BLaER1 treated with 17β-estradiol and CSF1 and Interleukin-3, amounts not matched to agents 10 nM and 100 nM (cell line): ENCODE measurements at regions not wholly inside any gene's neighbourhood (a gene's known extent, or its start where the extent isn't known, plus 50 kb on each side); places are given as distances from the start of the nearest gene placed in this dataset.
"Not testable (repeated sequence)": the region's sequence is repeated elsewhere in the genome, so short reads cannot be mapped to it uniquely, and the experiment has no call there.

Experiments used
- H3K27ac ChIP-seq, 11 experiments: shearing (Covaris generic); formaldehyde crosslinking; 2 replicates each; pipeline ENCODE4 v1.8.1; 2022
- H3K27me3 ChIP-seq, 11 experiments: shearing (Covaris generic); formaldehyde crosslinking; 2 replicates each; pipeline ENCODE4 v1.8.1; 2022
- H3K36me3 ChIP-seq, 11 experiments: shearing (Covaris generic); formaldehyde crosslinking; 2 replicates each; pipeline ENCODE4 v1.8.1; 2022
- H3K4me1 ChIP-seq, 10 experiments: shearing (Covaris generic); formaldehyde crosslinking; 2 replicates each; pipeline ENCODE4 v1.8.1; 2022
- H3K4me2 ChIP-seq, 11 experiments: shearing (Covaris generic); formaldehyde crosslinking; 2 replicates each; pipeline ENCODE4 v1.8.1; 2022
- H3K4me3 ChIP-seq, 10 experiments: shearing (Covaris generic); formaldehyde crosslinking; 2 replicates each; pipeline ENCODE4 v1.8.1; 2022
- H3K9ac ChIP-seq, 11 experiments: shearing (Covaris generic); formaldehyde crosslinking; 2 replicates each; pipeline ENCODE4 v1.8.1; 2022
- H3K9me3 ChIP-seq, 11 experiments: shearing (Covaris generic); formaldehyde crosslinking; replicated peaks in 1 of 11; 2 replicates each; pipeline ENCODE4 v1.8.1; 2022
- H4K20me1 ChIP-seq, 11 experiments: shearing (Covaris generic); formaldehyde crosslinking; 2 replicates each; pipeline ENCODE4 v1.8.1; 2022
- Cebpa-rat ChIP-seq, 11 experiments: shearing (Covaris generic); IDR thresholded peaks; 2 replicates each; pipeline ENCODE4 v1.8.1; 2022

DNA sequence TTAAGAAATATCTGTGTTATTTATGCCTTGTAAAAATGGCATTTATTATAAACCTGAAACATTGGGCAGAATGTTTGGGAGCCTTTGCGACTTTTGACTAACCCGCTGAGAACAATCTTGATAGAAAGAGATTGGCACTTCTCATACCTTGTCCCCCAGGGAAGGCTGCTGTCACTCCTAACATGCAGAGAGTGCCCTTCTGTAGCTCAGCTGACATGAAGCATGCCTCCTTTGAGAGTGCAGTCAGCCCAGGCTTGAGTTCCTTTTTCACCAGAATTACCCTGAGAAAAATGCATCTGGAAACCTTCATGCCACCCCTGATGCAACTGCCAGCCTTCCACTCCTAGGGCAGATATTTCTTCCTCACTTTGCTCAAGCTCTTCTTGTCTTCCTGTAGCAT is 569.2 kb upstream of the ARPP21 start:
- H3K9me3 ChIP-seq = no peaks in the 10 kb centered on the region
- no peaks in the 10 kb centered on the region for H3K4me1 ChIP-seq
- no peaks in the 10 kb centered on the region for H3K36me3 ChIP-seq
- H3K4me2 ChIP-seq = no peak overlapping the region
- H3K27ac ChIP-seq = no peak overlapping the region
- no peak for TF ChIP-seq Cebpa-rat (IDR thresholded peaks at IDR 0.05)
- no peak overlapping the region for H3K4me3 ChIP-seq
- H3K27me3 ChIP-seq = no peaks in the 10 kb centered on the region
- no peak overlapping the region for H3K9ac ChIP-seq
- H4K20me1 ChIP-seq = no peaks in the 10 kb centered on the region

DNA sequence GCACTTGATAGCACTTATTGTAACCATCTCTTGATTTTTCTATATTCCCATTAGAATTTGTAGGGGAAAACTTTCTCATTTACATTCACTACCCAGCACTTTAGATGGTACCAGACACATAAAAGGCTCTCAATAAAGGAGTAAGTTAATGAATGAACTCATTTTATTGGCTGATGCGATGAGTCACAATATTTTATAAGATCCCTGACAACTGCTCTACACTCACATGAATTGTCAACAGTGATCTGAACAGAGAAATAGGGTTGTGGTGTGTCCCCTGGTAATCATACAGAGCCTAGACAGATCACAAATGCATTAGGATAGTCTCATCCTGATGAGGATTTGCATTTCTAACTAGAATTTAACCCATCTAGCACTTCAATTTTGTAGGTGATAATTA is 567.6 kb upstream of the ARPP21 start:
- no peaks in the 10 kb centered on the region for H4K20me1 ChIP-seq
- no peak overlapping the region for H3K4me2 ChIP-seq
- no peaks in the 10 kb centered on the region for H3K27me3 ChIP-seq
- no peaks in the 10 kb centered on the region for H3K36me3 ChIP-seq
- H3K4me1 ChIP-seq = no peaks in the 10 kb centered on the region
- no peak for TF ChIP-seq Cebpa-rat (IDR thresholded peaks at IDR 0.05)
- no peak overlapping the region for H3K4me3 ChIP-seq
- no peak overlapping the region for H3K9ac ChIP-seq
- no peaks in the 10 kb centered on the region for H3K9me3 ChIP-seq
- H3K27ac ChIP-seq = no peak overlapping the region

DNA sequence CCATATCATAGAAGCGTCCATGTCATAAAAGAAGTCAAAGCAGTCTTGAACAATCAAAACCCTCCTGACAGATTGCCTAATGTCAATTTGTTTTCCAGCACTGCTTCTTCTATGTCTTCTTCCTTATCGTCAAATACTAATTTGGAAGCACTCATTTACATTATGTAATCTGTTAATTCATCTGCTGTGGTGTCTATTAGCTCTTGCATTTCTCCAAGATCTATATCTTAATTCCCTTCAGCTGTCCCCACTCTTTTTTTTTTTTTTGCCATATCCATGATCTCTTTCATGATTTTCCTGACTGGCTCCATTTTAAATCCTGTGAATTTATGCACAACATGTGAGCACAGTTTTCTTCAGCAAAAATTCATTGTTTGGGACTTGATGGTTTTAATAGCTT is 560.5 kb upstream of the ARPP21 start:
- H3K4me2 ChIP-seq = no peak overlapping the region
- no peak overlapping the region for H3K9ac ChIP-seq
- no peak overlapping the region for H3K4me3 ChIP-seq
- TF ChIP-seq Cebpa-rat (IDR thresholded peaks at IDR 0.05) = no peak
- no peaks in the 10 kb centered on the region for H3K4me1 ChIP-seq
- no peaks in the 10 kb centered on the region for H3K27me3 ChIP-seq
- H3K36me3 ChIP-seq = no peaks in the 10 kb centered on the region
- no peak overlapping the region for H3K27ac ChIP-seq
- H4K20me1 ChIP-seq = no peaks in the 10 kb centered on the region
- H3K9me3 ChIP-seq = no peaks in the 10 kb centered on the region

DNA sequence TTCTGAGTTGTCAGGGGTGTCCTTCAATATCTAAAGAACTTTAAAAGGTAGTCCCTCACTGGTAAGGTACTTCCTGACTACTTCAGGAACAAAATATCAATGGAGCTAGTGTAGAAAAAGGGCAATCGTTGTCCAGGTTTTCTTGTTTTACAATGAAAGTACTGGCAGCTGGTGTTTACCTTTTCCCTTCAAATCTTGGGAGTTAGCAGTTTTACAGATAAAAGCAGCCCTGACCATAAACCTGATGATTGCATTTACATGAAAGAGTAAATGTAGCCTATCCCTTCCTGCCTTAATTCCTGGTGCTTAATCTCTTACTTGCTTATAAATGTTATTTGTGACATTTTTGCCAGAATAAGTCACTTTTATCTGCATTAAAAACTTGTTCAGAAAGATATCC is 559.9 kb upstream of the ARPP21 start:
- no peaks in the 10 kb centered on the region for H3K36me3 ChIP-seq
- H3K27ac ChIP-seq = no peak overlapping the region
- H3K27me3 ChIP-seq = no peaks in the 10 kb centered on the region
- no peaks in the 10 kb centered on the region for H4K20me1 ChIP-seq
- no peak overlapping the region for H3K4me2 ChIP-seq
- H3K4me1 ChIP-seq = no peaks in the 10 kb centered on the region
- no peak overlapping the region for H3K9ac ChIP-seq
- TF ChIP-seq Cebpa-rat (IDR thresholded peaks at IDR 0.05) = no peak
- H3K4me3 ChIP-seq = no peak overlapping the region
- H3K9me3 ChIP-seq = no peaks in the 10 kb centered on the region

DNA sequence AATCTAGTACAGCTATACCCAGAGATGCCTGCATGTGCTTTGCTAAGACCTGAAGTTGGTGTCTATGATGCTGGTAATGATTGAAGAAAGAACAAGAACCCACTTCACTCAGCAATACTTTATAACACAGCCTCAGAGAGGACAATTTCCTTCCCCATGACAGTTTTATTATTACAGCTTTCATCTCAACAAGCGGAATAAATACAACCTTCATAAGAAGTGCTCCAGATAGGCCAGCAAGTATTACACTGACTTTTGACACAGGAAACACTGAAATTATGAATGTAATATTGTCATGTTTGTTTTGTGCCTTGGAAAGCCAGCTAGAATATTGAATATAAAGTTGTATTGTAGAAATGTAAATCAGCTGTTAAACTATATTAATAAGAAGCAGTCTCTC is 557.4 kb upstream of the ARPP21 start:
- H3K4me3 ChIP-seq = no peak overlapping the region
- no peaks in the 10 kb centered on the region for H3K27me3 ChIP-seq
- H3K4me1 ChIP-seq = no peaks in the 10 kb centered on the region
- no peaks in the 10 kb centered on the region for H4K20me1 ChIP-seq
- H3K9me3 ChIP-seq = no peaks in the 10 kb centered on the region
- H3K4me2 ChIP-seq = no peak overlapping the region
- TF ChIP-seq Cebpa-rat (IDR thresholded peaks at IDR 0.05) = no peak
- H3K9ac ChIP-seq = no peak overlapping the region
- no peak overlapping the region for H3K27ac ChIP-seq
- no peaks in the 10 kb centered on the region for H3K36me3 ChIP-seq

DNA sequence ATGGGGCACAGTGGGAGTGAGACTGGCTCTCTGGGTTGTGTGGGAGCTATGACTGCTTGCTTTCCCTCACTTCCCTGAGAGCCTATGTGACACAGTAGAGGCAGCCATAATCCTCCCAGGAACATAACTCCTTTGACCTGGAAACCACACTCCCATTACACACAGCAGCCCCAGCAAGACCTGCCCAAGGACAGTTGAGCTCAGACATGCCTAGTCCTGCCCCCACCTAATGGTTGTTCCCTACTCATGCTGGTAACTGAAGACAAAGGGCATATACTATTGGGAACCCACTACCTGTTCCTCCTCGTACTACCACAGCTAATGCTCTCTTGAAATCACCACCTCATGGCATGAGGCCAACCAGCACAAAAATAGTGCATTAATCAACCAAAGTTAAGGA is 550.4 kb upstream of the ARPP21 start:
- no peak overlapping the region for H3K27ac ChIP-seq
- H3K36me3 ChIP-seq = no peaks in the 10 kb centered on the region
- H4K20me1 ChIP-seq = no peaks in the 10 kb centered on the region
- H3K27me3 ChIP-seq = no peaks in the 10 kb centered on the region
- no peaks in the 10 kb centered on the region for H3K4me1 ChIP-seq
- no peak overlapping the region for H3K9ac ChIP-seq
- H3K4me2 ChIP-seq = no peak overlapping the region
- no peak overlapping the region for H3K4me3 ChIP-seq
- no peak for TF ChIP-seq Cebpa-rat (IDR thresholded peaks at IDR 0.05)
- peaks cover 0 to 12% (median 0%) of the 10 kb centered on the region in 11 experiments; a peak in 3 of 22 replicates for H3K9me3 ChIP-seq

DNA sequence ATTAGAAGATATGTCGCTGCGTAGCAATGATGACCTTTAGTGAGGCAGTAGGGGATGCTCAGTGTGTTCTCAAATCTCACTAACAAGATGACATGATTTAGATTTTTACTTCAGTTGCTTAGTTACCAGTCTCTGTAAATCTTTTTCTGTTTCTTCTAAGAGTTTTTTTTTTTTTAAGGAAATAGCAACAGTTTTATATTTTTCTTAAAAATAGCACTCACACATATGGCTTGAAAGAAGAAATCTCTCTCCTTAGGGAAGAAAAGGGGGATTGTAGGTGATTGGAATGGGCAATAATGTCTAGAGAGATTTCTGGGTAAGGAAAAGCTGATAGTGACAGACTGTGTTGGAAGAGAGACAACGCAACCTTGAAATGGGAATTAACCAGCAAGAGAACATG is 524.6 kb upstream of the ARPP21 start:
- H3K36me3 ChIP-seq = no peaks in the 10 kb centered on the region
- H3K4me1 ChIP-seq = no peaks in the 10 kb centered on the region
- H3K9me3 ChIP-seq = no peaks in the 10 kb centered on the region
- no peak overlapping the region for H3K9ac ChIP-seq
- H4K20me1 ChIP-seq = no peaks in the 10 kb centered on the region
- H3K27ac ChIP-seq = no peak overlapping the region
- no peak for TF ChIP-seq Cebpa-rat (IDR thresholded peaks at IDR 0.05)
- no peak overlapping the region for H3K4me3 ChIP-seq
- no peak overlapping the region for H3K4me2 ChIP-seq
- H3K27me3 ChIP-seq = no peaks in the 10 kb centered on the region

DNA sequence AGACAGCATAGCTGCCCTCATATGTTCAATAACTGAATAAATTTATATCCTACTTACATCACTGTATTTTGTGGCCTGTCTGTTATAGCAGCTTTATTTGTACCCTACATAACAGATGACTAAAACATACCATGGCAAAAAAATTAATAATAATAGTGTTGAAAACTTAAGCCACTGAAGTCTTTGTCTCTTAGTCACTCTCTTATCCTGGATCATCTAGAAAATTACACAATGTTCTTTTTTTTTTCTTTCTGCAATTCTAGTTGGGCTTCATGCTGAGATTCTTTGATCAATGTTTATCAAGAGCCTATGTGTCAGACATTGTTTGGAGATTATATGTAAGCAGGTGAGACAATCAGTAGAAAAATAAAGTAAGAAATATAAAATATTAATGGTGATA is 519.3 kb upstream of the ARPP21 start:
- no peaks in the 10 kb centered on the region for H4K20me1 ChIP-seq
- H3K9ac ChIP-seq = no peak overlapping the region
- H3K27me3 ChIP-seq = no peaks in the 10 kb centered on the region
- H3K36me3 ChIP-seq = no peaks in the 10 kb centered on the region
- H3K4me3 ChIP-seq = no peak overlapping the region
- no peaks in the 10 kb centered on the region for H3K4me1 ChIP-seq
- H3K27ac ChIP-seq = no peak overlapping the region
- no peak for TF ChIP-seq Cebpa-rat (IDR thresholded peaks at IDR 0.05)
- no peaks in the 10 kb centered on the region for H3K9me3 ChIP-seq
- no peak overlapping the region for H3K4me2 ChIP-seq

DNA sequence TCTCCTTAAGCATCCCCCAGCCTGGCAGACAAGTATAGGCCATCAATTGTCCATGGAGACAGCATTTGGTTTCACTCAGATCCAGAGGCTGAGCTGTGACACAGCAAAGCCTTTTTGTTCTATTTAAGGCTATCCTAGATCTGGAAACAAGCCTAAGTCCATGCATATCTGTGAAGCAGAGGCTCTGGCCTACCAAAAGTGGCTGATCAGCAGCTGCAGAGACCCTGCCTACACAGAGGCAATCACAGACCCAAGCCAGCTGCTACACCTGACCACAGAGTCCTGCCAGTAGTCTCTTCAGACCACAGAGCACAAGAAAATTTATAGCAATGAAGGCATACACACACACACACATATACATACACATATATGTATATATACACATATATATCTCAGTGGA is 501.7 kb upstream of the ARPP21 start:
- Histone ChIP-seq H3K36me3 (no peaks in the 10 kb centered on the region), H4K20me1 (no peaks in the 10 kb centered on the region), H3K27ac (no peak overlapping the region), H3K9me3 (peaks cover 0 to 7% (median 4%) of the 10 kb centered on the region in 11 experiments; a peak in 4 of 22 replicates), H3K27me3 (no peaks in the 10 kb centered on the region), H3K9ac (no peak overlapping the region), H3K4me3 (no peak overlapping the region), H3K4me2 (no peak overlapping the region), H3K4me1 (no peaks in the 10 kb centered on the region)
- TF ChIP-seq Cebpa-rat (IDR thresholded peaks at IDR 0.05) = no peak

DNA sequence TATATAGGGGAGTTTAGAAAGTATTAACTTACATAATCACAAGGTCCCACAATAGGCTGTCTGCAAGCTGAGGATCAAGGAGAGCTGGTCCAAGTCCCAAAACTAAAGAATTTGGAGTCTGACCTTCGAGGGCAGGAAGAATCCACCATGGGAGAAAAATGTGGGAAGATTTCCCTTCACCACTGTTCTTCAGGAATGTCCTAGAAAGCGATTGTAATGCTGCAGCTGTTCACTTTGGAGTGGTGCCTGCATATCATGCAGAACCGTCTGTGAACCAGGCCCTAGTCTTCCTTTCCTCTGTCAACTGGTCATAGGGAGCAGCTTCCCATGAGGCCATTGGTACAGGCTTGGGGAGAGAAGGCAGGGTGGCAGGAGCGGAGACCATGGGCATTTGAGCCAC is 497.9 kb upstream of the ARPP21 start:
- Histone ChIP-seq H3K9ac (no peak overlapping the region), H4K20me1 (no peaks in the 10 kb centered on the region)
- TF ChIP-seq Cebpa-rat (IDR thresholded peaks at IDR 0.05) = no peak

DNA sequence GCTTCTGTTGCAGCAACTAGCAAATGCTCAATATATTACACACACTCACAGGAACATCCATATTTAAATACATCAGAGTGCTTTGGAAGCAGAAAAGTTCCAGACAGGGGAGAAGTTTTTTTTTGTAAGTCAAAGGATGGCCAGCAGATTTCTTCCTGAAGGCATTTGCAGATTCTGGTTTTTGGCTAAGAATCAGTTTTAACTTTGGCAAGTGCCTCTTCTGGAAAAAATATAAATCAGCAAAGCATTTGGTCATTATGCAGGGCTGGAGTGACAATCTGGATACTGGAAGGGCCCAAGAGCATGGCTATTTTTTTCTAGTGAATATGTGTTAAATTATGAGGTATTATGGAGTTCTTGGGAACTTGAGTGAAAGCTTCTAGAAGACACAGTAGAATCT is 495.3 kb upstream of the ARPP21 start:
- Histone ChIP-seq H3K9ac (no peak overlapping the region), H3K4me2 (no peak overlapping the region), H4K20me1 (no peaks in the 10 kb centered on the region), H3K36me3 (no peaks in the 10 kb centered on the region), H3K4me3 (no peak overlapping the region), H3K27ac (no peak overlapping the region), H3K9me3 (peaks cover 0 to 7% (median 4%) of the 10 kb centered on the region in 11 experiments; a peak in 4 of 22 replicates), H3K27me3 (no peaks in the 10 kb centered on the region), H3K4me1 (no peaks in the 10 kb centered on the region)
- no peak for TF ChIP-seq Cebpa-rat (IDR thresholded peaks at IDR 0.05)

More for the DNA sequence above, 497.9 kb upstream of the ARPP21 start:
- Histone ChIP-seq H3K4me1 (no peaks in the 10 kb centered on the region), H3K27ac (no peak overlapping the region), H3K4me2 (no peak overlapping the region), H3K27me3 (no peaks in the 10 kb centered on the region), H3K4me3 (no peak overlapping the region), H3K9me3 (peaks cover 0 to 7% (median 4%) of the 10 kb centered on the region in 11 experiments; a peak in 4 of 22 replicates), H3K36me3 (no peaks in the 10 kb centered on the region)

DNA sequence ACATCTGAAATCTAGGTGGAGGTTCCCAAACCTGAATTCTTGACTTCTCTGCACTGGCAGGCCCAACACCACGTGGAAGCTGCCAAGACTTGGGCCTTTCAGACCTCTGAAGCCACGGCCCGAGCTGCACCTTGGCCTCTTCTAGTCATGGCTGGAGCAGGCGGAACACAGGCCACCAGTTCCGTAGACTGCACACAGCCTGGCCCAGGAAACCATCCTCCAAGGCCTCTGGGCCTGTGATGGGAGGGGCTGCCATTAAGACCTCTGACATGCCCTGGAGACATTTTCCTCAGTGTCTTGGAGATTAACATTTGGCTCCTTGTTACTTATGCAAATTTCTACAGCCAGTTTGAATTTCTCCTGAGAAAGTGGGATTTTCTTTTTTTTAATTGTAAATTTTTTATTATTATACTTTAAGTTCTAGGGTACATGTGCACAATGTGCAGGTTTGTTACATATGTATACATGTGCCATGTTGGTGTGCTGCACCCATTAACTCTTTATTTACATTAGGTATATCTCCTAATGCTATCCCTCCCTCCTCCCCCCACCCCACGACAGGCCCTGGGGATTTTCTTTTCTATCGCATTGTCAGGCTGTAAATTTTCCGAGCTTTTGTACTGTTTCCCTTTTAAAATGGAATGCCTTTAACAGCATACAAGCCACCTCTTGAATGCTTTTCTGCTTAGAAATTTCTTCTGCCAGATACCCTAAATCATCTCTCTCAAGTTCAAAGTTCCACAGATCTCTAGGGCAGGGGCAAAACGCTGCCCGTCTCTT is 492.9 kb upstream of the ARPP21 start:
- H3K4me1 ChIP-seq, H3K9ac ChIP-seq, H3K9me3 ChIP-seq, H3K36me3 ChIP-seq, H3K27ac ChIP-seq, H3K27me3 ChIP-seq, H3K4me2 ChIP-seq, H3K4me3 ChIP-seq, H4K20me1 ChIP-seq: not testable (repeated sequence)
